Liver (tissue), 3 donors: ENCODE measurements at regions not wholly inside any gene's neighbourhood (a gene's known extent, or its start where the extent isn't known, plus 50 kb on each side); places are given as distances from the start of the nearest gene placed in this dataset.

Experiments
- CTCF ChIP-seq: fragments of 150-350 bp; IDR thresholded peaks from 2 replicates; pipeline ENCODE4 v1.5.1; 2017; ENCODE audit warnings: improper control_type of control experiment, low read depth, low read length; ENCODE audit not compliant: missing input control
- REST ChIP-seq: IDR thresholded peaks from 2 replicates; pipeline ENCODE4 v1.6.1; 2016; ENCODE audit warnings: antibody characterized with exemption, mild to moderate bottlenecking
- TAF1 ChIP-seq: conservative IDR thresholded peaks from 2 replicates; pipeline ENCODE4 v1.6.1; 2016; ENCODE audit warnings: antibody characterized with exemption, mild to moderate bottlenecking
- TF ChIP-seq, protein P1 (sequence below): IDR thresholded peaks from 2 replicates; pipeline ENCODE4 v1.6.1; 2016; ENCODE audit warnings: antibody characterized with exemption
- donor health status: healthy.
- donor health status: healthy.

- TF ChIP-seq CTCF (no peak), TAF1 (no peak), REST (no peak)
- TF ChIP-seq, protein P1, sequence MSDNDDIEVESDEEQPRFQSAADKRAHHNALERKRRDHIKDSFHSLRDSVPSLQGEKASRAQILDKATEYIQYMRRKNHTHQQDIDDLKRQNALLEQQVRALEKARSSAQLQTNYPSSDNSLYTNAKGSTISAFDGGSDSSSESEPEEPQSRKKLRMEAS = no peak
Measured at GRCh38 chr6:133156689-133157088, 84.5 kb upstream of the EYA4 start.
